Tibial nerve (tissue), 4 donors: ENCODE measurements at regions not wholly inside any gene's neighbourhood (a gene's known extent, or its start where the extent isn't known, plus 50 kb on each side); places are given as distances from the start of the nearest gene placed in this dataset.

Experiments used
- EP300 ChIP-seq, 2 donors: sonication (generic); formaldehyde crosslinking; IDR thresholded peaks; one replicate each; pipeline ENCODE4 v1.6.1; 2017; ENCODE audit warnings: antibody characterized with exemption in 2 of 2, mild to moderate bottlenecking in 1 of 2
- POLR2A ChIP-seq, 2 donors: fragments of 450-650 bp; IDR thresholded peaks; one replicate each; pipeline ENCODE4 v1.6.1; 2017; ENCODE audit warnings: antibody characterized with exemption in 2 of 2, mild to moderate bottlenecking in 2 of 2, moderate library complexity in 2 of 2
- TF ChIP-seq, protein P1 (sequence below), 5 experiments: fragments of 200-600 bp in 3 of 5; fragments of 450-650 bp in 2 of 5; sonication (generic) in 3 of 5; IDR thresholded peaks; one replicate each; pipeline ENCODE4 v1.5.1; 2016 to 2019; ENCODE audit warnings: antibody characterized with exemption in 5 of 5, mild to moderate bottlenecking in 3 of 5, moderate library complexity in 2 of 5

DNA sequence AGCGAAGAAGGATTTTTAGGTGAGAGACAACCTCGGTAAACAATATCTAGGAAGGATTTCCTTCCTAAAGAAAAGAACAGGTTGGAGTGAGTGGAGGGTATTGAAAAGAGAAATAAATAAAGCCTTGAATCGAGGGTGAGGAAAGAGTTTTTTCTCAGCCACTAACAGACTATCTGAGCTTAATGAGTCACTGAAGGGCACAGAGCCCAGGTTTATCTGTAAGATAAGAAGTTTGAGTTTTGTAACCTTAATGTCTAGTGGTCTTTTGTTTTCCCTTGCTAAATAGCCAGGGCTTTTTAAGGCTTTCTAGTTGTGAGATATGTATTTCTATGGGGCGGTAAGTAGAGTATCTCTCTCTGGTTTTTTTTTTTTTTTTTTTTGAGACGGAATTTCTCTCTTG is 394.5 kb upstream of the KIRREL3 start:
- TF ChIP-seq, protein P1, sequence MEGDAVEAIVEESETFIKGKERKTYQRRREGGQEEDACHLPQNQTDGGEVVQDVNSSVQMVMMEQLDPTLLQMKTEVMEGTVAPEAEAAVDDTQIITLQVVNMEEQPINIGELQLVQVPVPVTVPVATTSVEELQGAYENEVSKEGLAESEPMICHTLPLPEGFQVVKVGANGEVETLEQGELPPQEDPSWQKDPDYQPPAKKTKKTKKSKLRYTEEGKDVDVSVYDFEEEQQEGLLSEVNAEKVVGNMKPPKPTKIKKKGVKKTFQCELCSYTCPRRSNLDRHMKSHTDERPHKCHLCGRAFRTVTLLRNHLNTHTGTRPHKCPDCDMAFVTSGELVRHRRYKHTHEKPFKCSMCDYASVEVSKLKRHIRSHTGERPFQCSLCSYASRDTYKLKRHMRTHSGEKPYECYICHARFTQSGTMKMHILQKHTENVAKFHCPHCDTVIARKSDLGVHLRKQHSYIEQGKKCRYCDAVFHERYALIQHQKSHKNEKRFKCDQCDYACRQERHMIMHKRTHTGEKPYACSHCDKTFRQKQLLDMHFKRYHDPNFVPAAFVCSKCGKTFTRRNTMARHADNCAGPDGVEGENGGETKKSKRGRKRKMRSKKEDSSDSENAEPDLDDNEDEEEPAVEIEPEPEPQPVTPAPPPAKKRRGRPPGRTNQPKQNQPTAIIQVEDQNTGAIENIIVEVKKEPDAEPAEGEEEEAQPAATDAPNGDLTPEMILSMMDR (IDR thresholded peaks at IDR 0.05) = no peak
- TF ChIP-seq EP300 (IDR thresholded peaks at IDR 0.05) (no peak), POLR2A (IDR thresholded peaks at IDR 0.05) (no peak)
